Dedifferentiated amniotic fluid mesenchymal stem cell (primary cell): ENCODE measurements at regions not wholly inside any gene's neighbourhood (a gene's known extent, or its start where the extent isn't known, plus 50 kb on each side); places are given as distances from the start of the nearest gene placed in this dataset.
A peak's percentile ranks its signal among the peaks of the same experiment; 100 is the strongest.

Experiments used
- DNase-seq: peaks from one replicate; pipeline ENCODE4 v3.0.0-alpha.2; 2016; ENCODE audit errors: extremely low spot score

DNA sequence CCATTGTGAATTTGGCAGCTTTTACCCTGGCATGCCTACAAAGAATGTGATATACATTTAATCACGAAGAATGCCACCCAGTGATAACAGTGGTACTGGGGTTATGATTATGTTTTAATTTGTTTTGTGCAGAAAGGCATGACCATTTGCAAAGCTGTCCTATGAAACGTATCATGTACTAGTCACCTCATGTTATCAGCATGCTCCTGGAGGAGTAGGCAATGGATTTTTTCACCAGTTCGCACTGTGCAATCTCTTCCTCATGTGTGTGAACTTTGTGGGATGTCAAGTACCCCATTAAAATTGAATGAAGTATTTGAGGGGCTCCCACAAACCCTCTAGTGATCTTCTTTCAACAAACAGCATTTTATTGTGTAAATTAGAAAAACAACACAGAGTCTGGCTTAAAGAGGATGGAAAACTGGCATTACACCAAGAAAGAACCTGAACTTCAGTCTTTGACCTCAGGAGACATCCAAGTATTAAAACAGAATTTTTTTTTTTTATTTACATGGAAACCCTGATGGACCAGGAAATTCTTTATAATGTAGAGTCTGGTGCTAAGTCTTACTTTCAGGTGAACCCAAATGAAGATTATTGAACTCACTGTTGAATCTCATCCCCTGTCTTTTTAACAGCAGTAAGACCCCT is 200.6 kb upstream of the PGRMC2 start:
- no peak for DNase-seq

DNA sequence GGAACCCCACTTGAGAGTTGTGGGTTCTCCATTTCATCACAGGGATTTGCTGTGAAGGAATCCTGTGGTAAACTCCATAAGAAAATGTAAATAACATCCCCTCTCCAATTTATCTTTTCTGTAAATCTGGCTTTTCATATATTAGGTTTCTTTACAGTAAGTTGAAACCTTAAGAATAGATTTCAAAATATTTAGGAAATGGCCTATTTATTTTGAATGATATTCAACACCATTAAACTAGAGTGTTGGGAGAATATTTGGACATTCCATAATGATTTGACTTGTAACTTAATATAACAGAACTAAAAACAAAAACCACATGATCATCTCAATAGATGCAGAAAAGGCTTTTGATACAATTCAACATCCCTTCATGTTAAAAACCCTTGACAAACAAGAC is 197.3 kb upstream of the PGRMC2 start:
- no peak for DNase-seq

DNA sequence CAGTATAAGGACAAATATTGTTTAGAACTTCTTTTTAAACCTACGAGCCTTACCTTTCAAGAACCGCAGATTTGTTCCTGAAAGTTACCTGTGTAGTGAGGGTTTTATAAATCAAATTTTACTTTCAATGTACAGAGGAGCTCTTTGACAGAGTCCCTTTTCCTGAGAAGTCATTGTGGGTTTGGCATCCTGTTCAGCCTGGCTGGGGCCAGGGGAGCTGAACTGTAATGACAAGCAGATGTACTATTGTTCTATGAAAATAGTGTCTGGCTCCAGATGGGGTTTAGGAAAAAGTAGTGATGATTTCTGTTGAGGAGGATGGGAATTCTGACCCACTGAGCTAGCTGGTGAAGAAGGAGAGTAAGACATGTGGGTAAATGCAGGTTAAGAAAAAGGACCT is 196.2 kb upstream of the PGRMC2 start:
- peak; percentile 59 for DNase-seq

DNA sequence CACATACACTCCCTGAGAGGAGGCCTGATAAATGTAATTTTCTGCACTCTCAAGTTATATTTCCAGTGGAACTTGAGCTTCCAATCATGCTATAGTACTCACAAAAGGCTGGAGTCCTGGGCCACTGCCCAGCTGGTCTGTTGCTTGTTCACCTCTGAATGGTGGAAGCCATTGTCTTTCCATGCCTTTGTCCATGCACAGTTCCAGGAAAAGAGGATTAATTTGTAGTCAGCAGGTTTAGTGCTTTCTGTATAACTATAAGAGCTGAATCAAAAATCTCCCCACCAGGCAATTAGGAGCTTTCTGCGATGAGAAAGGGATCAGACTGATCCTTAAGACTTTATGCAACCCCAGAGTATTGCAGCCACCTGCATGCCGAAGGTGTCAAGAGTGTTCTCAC is 195.4 kb upstream of the PGRMC2 start:
- no peak for DNase-seq

DNA sequence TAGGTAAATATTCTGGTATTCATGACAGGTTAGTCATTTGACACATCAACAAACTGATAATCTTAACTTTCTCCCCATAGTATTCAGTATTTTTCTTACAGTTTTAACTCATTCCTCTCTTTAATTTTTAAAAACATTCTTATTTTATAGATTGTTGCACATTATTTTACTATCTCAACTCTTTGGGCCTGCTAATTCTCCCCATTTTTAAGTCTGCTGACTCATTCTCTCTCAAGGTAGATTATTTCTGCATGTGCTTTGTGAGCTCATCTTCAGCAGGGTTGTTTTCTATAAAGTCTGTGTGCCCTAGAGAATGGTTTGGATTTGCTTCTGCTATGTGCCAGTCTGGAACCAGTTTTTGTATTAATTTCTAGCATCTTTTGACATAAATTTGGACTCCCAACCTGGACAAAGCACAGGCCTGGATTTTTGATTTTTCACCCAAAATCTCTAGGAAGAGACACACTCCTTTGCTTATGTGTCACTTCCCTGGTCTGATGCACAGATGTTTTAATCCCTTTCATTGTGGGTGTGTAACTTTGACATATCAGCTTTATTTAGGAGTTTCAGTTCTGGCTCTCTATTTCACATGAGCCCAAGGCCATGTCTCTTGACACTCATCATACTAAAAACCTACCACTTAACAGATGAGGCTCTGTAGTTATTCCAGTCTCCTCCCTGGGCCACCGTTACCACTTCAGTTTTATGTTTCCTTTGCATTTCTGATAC is 194.3 kb upstream of the PGRMC2 start:
- DNase-seq: no peak

DNA sequence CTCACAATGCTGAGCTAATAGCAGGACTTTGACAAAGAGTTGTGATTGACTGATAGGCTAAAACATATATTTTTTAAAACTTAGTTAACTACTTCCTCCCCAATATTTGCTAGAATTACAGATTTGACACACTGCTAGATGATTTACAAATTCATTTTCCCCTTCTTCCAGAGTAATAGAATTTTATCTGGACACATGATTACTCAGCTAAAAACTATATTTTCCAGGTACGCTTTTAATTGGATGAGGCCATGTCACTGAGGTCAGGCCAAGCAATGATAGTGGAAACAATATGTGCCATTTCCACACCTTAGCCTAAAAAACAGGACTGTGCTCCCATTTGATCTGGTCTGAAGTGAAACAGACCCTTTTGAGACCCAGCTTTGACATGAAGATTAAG is 193.3 kb upstream of the PGRMC2 start:
- no peak for DNase-seq

DNA sequence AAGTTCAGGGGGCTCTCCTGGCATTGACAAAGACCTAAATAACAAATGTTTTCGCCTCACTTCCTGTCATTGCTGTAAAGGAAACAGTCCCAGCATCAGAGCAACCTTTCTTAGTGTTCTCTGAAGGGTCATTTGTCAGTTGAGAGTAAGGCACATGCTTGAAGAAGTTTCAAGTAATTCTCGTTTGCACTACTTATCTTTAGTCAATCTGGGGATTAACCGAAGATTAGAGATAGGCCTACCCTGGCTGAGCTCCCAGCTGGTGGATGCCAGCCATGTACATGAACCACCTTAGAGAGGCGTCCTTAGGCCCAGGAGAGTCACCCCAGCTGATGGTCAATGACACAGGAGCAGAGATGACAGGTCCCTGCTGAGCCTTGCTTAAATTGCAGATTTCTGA is 189.9 kb upstream of the PGRMC2 start:
- no peak for DNase-seq

DNA sequence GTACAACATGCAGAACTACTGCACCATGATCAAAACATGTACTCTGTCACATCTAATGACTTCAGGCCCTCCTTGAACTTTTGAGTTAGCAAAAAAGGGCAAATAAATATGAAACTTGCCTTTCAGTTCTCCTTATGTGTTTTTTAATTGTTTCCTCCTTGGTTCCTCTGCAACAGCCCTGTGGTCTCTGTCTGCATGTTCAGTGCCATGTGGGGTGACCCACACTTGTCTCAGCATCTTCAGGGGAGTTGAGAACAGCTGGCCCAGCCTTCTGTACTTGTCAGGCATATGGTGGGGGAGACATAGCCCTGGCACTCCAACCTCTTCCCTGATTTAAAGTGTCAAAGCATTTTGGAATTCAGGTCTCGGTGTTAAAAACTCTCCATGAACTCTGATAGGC is 188.0 kb upstream of the PGRMC2 start:
- no peak for DNase-seq

DNA sequence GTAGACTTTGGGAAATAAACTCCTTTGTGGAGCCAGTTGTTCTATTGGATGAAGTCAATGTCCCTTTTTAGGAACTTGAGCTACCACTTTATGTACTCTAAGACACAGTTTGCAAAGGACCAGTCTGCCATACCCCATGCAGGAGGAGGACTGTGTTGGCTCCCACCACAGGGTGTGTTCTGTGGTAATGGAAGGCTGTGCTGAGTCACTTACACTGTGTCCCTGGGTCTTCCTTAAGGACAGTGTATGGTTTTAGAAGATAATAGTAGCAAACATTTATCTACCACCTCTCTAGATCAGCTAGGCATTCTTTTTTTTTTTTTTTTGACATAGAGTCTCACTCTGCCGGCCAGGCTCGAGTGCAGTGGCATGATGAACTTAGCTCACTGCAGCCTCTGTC is 184.0 kb upstream of the PGRMC2 start:
- no peak for DNase-seq

DNA sequence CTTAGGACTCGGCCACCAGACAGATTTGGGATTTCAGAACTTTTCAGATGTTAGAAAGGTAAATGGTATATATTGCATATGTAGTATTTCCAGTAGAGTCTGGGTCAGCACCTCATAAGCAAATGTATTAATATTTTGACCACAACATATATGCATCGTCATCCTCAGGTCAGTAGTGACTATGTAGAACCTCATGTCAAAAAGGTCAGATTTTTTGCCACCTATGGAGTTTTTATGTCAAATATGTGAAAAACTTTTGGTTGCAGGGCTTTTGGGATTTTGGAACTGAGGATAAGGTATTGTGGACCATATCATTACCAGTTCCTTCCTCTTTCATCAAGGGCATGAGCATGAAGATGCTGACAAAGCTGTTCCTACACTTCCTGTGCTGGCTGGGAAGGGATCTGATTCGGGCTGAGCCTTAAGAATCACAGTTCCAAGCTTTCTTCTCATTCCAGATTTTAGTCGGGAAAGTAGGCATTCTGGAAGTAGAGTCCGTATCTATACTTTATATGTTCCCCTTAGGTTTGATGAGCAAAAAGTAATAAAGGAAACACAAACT is 183.0 kb upstream of the PGRMC2 start:
- no peak for DNase-seq

DNA sequence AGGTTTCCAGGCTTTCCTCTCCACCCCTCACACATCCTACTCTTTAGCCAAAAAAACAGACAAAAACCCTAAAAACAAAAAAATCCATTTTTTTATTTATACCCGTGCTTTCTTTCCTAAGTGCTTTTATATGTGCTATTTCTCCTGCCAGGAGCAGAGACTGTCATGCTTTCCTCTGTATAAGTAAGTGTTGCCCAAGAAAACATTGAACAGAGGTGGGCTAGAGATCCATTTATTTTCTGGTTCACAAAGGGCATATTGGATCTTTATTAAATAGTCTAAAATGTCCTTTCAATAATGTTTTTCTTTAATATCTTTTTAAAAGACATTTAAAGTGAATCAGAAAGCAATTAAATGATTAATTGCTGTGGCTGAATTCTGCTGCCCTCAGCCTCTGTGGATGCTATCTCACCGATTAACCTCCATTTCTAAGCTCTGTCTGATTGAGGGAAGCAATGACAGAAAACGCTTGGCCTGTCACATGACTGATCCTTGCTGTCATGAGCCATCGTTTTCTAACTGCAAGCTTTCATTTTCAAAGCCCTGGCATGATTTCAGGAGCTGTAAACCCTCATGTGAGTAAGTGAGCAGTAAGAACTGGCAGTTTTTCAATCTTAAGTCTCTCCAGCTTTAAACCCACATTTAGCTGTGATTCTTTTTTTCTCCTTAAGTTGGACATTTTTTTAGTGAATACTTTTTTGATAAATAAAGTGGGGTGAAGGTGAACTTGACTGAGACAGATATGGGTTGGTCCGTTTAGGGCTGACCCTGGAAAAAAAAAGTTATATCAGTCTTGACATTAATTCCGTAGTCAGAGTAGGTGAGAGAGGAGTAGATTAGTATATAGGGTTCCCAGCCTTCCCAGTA is 180.7 kb upstream of the PGRMC2 start:
- peak; percentile 97 for DNase-seq

DNA sequence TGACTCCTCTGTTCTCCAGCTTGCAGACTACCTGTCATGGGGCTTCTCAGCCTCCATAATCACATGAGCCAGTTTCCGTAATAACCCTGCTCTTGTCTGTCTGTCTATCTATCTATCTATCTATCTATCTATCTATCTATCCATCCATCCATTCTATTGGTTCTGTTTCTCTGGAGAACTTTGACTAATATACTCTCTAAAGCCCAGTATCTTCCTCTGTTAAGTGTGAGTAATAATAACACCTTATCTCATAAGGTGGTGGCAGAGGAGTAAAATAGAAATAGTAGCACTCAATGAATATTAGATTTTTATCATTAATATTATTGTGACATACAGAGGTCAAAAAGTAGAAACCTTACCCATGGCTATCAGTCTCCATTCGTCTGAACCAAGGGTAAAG is 177.9 kb upstream of the PGRMC2 start:
- no peak for DNase-seq

DNA sequence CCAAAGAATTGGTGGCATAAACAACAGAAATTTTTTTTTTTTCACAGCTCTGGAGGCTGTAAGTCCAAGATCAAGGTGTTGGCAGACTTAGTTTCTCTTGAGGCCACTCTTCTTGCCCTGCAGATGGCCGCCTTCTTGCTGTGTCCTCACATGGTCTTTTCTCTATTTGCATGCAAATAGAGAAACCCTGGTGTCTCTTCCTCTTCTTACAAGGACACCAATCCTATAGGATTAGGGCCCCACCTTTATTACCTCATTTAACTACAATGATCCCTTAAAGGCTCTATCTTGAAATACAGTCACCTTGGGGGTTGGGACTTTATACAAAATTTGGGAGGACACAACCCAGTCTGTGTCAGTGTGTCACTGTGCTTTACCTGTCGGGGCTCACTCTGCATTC is 175.4 kb upstream of the PGRMC2 start:
- DNase-seq: no peak

DNA sequence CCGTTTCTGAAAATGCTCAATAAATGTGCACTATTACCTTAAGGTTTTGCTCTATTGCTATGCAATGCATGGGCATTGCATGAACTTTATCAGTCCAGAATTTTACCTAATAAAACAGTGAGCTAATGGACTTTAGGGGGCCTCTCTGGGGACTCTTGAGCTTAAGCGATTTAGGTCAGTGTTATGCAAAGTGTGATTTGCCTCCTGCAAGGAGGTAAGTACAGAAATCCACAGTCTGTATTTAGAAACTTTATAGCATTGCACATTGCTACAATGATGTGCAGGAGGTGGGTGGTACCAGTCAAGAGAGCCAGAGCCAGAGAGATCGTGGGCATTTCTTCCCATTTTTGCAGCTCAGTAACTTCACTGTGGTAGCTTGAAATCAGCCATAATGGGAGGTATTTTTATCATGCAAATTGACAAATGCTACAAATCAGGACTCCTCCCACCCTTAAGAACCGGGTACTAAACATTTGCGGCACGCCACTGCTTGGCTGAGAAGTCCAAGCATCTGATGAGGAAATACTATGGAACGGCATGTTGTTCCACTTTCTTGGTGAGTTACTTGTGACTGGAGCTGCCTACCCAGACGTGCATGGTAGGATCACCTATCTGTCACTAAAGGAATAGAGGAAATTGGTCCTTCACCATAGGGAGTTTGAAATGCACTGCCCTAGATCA is 174.6 kb upstream of the PGRMC2 start:
- DNase-seq: no peak

DNA sequence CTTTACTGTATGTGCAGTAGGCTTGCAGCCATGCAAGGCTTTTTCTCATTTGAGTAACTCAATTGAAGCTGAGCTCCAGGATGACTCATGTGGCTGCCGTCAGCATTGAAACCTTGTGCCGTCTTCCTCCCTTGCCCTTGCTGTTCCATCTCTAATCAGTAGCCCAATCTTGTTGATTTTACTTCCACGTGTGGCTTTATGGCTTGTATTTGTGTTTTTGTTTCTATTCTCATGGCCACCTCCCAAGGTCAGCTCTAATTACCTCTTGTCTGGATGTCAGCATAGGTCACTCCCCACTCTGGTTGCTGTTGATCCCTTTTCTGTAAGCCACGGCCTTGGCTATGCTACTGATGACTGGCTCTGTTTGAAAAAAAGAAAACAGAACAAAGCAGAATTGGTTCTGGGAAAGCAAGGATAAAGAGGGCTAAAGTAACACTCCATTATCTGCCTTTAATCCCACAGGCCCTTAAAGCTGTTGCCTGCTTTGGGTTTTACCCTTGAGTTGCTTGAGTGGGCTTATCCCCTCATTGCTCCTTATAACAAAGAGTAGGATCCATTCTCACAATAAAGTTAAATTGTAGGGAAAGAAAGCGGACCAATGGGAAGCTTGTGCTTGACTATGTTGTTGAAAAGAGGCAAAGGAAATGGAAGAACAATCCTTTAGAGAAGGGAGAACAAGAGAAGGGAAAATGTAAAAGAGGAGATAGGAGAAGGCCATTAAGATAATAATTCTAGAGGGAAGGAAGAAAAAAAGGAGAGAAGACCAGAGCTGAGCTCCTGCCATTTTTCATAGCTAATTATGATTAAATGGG is 173.9 kb upstream of the PGRMC2 start:
- peak; percentile 84 for DNase-seq

DNA sequence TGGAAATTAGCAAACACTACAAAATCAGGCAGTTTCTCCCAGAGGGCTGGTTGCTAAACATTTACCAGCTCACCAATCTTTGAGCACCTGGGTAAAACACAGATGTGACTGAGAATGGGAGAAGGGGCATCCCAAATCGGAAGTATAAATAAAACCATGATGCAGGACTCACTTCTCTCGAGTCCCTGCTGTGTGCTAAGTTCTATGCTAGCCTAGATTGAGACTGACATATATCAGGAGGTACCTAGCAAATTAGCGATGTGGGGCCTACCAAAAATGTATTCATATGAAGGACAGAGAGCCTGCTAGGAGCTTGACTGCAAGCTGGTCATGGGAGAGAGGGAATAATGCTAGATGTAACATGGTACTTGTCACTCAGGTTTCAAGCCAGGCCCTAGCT is 171.9 kb upstream of the PGRMC2 start:
- DNase-seq: no peak

DNA sequence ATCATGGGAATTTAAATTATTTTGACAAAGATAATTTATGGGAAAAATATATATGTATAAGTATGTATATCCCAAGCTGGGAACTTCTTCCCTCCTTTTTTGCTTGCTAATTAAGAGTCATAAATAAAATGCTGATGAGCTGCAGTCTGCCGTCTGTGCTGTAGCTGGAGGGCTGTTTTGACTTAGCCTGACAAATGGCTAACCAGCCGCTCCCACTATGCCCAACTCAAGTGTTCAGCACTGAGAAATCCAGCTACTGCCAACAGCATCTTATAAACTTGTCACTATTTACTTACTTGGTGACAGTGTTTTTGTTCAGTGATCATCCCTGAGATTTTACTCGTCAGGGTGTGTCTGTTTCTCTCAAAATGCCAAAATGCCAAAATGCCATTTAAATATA is 171.2 kb upstream of the PGRMC2 start:
- DNase-seq: no peak

DNA sequence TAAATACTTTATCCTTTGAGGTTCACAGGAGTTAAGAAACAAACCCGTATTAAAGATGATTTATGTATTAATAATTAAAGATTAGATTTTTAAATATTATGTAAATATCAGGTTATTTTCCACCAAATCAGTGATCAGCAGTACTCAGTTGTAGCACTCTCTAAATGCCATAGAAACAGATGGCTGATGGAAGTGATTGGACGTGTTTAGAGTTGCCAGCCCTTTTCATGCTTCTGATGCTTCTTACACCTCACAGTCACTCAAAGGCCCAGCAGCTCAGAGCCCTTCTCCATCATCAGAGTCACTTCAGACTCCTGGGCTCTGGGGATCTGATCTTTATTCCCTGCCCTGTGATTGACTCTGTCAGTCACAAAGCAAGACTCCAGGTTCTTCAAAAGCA is 170.1 kb upstream of the PGRMC2 start:
- DNase-seq: no peak

DNA sequence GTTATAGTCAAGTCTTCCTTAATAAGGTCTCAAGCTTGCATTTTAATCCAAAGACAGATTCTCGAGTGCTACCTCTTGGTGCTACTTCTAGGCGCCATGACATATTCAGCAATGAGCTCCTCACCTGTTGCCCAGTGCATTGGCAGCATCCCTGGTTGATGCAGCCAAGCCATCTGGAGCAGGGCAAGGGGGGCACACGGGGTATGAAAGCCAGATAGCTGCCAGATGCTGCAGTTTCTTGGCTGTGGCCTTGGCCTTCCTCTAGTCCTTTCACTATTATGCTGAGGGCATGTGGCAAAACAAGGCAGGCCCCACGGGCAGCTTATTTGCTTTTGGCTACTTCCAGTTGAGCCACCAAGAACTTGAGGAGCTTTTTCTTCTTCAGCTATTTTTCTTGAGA is 168.6 kb upstream of the PGRMC2 start:
- no peak for DNase-seq

DNA sequence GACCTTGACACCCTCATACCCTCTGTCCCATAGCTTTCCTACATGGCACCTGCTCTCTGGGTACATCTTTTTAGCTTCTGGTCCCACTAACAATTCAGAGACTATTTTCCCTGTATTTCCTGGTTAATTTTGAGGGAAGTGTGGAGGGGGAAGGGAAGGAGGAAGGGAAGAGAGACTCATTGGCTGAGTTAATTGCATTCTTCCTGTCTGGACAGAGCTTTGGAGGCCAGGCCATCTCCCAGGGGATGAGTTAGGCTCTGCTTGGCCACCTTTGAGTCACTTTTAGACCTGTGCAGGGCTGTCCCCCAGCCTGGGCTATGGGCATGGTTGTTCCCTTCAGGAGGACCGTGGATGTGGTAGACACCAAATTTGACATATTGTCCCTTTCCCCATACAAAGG is 167.9 kb upstream of the PGRMC2 start:
- no peak for DNase-seq

DNA sequence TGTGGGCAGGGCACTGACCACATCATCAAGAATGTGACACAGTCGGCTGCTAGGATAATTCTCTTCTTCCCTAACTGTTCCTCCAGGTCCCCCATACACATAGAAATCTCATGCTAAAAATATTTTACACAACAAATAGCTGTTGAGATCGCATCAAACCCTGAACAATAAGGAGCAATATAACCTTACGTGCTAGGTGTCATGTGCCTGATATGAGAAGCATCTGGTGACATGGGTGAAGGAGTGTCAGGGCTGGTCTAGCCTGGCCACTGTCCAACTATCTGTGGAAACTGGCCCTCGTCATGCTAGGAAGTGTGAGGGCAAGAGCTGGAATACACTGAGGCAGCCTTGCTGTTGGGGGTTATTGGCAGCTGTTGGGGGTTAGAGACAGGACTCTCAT is 167.3 kb upstream of the PGRMC2 start:
- DNase-seq: no peak
